CD4-positive, alpha-beta T cell (primary cell): ENCODE measurements at regions not wholly inside any gene's neighbourhood (a gene's known extent, or its start where the extent isn't known, plus 50 kb on each side); places are given as distances from the start of the nearest gene placed in this dataset.
"Not testable (repeated sequence)": the region's sequence is repeated elsewhere in the genome, so short reads cannot be mapped to it uniquely, and the experiment has no call there.

ENCODE experiments used
- ATAC-seq: fragments of 200-7000 bp; cut with Tn5 transposase; one replicate; pipeline ENCODE4 v1.10.0; 2022; ENCODE audit warnings: mild to moderate bottlenecking; ENCODE audit not compliant: poor library complexity
- CTCF ChIA-PET: fragments of 350-600 bp; sonication (Branson Sonifier 250); formaldehyde crosslinking; loops from one replicate; lab custom pipeline; 2021; ENCODE audit warnings: antibody characterized with exemption, inconsistent platforms; lab: Charles Lee
- POLR2A ChIA-PET: fragments of 350-600 bp; sonication (Branson Sonifier 250); formaldehyde crosslinking; loops from one replicate; lab custom pipeline; 2021; ENCODE audit warnings: antibody characterized with exemption, inconsistent platforms; lab: Charles Lee
- DNase-seq, 14 experiments: peaks; one replicate each; pipeline ENCODE4 v3.0.0-alpha.2; 2013 to 2020; ENCODE audit warnings: mixed read lengths in 2 of 14
- H3K27ac ChIP-seq, 2 donors: one replicate each; pipeline versions ENCODE4 v1.5.1 to v1.7.0; 2013; ENCODE audit warnings: low read length in 2 of 2, low read depth in 1 of 2, mild to moderate bottlenecking in 1 of 2
- H3K27me3 ChIP-seq, 2 experiments: 1 replicate in 1 of 2; 2 replicates in 1 of 2; pipeline versions ENCODE4 v1.6.1 to v1.7.0; 2013; ENCODE audit warnings: low read length in 2 of 2, control low read depth in 1 of 2, mild to moderate bottlenecking in 1 of 2, moderate library complexity in 1 of 2; ENCODE audit not compliant: insufficient read depth in 2 of 2, control insufficient read depth in 1 of 2
- H3K36me3 ChIP-seq: one replicate; pipeline ENCODE4 v1.6.1; 2013; ENCODE audit warnings: low read length, control low read depth; ENCODE audit not compliant: insufficient read depth
- H3K4me1 ChIP-seq: one replicate; pipeline ENCODE4 v1.6.1; 2013; ENCODE audit warnings: low read length, control low read depth; ENCODE audit not compliant: insufficient read depth
- H3K4me3 ChIP-seq: one replicate; pipeline ENCODE4 v1.5.1; 2013; ENCODE audit warnings: mild to moderate bottlenecking, low read length, moderate library complexity
- H3K9me3 ChIP-seq, 2 experiments: 1 replicate in 1 of 2; 2 replicates in 1 of 2; pipeline versions ENCODE4 v1.6.1 to v1.7.0; 2013; ENCODE audit warnings: low read length in 2 of 2, mild to moderate bottlenecking in 2 of 2, control low read depth in 1 of 2, moderate library complexity in 1 of 2; ENCODE audit not compliant: control insufficient read depth in 1 of 2, insufficient read depth in 1 of 2
- H3K27ac Mint-ChIP-seq: one replicate; pipeline ENCODE4 v1.8.0; 2020; ENCODE audit warnings: mixed read lengths
- H3K27me3 Mint-ChIP-seq: one replicate; pipeline ENCODE4 v1.8.0; 2021; ENCODE audit warnings: mixed read lengths
- H3K36me3 Mint-ChIP-seq: one replicate; pipeline ENCODE4 v1.8.0; 2021; ENCODE audit warnings: low read depth, mixed read lengths
- H3K4me1 Mint-ChIP-seq: one replicate; pipeline ENCODE4 v1.8.0; 2021; ENCODE audit warnings: low read depth, mixed read lengths
- H3K4me3 Mint-ChIP-seq: one replicate; pipeline ENCODE4 v1.8.0; 2020; ENCODE audit warnings: mild to moderate bottlenecking, mixed read lengths
- H3K9me3 Mint-ChIP-seq: one replicate; pipeline ENCODE4 v1.8.0; 2020; ENCODE audit warnings: mixed read lengths
- intact Hi-C, 2 experiments: fragments of 100-400 bp; cut with DNase I in 1 of 2; cut with micrococcal nuclease in 1 of 2; formaldehyde crosslinking; loops; one replicate each; pipeline versions ENCODE4 v1.15.1 to v1.9.0; 2023 to 2025; cut with DNase I, micrococcal nuclease
- TF ChIP-seq, protein P1 (sequence below): fragments of 200-600 bp; IDR thresholded peaks from one replicate; pipeline ENCODE4 v1.8.0; 2022; ENCODE audit warnings: antibody characterized with exemption, mild to moderate bottlenecking

DNA sequence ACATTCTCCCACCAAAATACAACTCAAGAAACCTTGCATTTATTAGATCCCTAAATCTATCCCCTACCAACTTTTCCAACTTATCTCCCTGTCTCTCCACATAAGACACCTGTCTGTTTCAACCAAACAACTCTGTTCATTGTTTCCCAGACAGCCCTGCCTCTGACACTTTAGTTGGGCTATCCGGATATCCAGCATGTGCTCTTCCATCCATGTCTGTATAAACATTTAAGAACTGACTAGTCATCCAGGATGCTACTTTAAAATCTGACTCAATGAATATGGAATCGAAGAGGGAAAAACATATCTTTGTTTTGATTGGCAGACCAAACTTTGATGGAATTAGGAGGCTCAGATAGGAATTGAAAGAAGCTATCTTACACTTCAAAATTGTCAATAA is 143.2 kb upstream of the DCAF8L1 start:
- CTCF ChIA-PET: no interaction called here
- H3K27ac ChIP-seq: no peak overlapping the region
- no peaks in the 10 kb centered on the region for H3K36me3 Mint-ChIP-seq
- ATAC-seq (no peak), DNase-seq (no peak)
- POLR2A ChIA-PET: no interaction called here
- no peak overlapping the region for H3K4me3 ChIP-seq
- H3K4me3 Mint-ChIP-seq: no peak overlapping the region
- H3K27me3 Mint-ChIP-seq: no peaks in the 10 kb centered on the region
- H3K9me3 Mint-ChIP-seq: no peaks in the 10 kb centered on the region
- intact Hi-C loops: no loop called here
- H3K36me3 ChIP-seq: no peaks in the 10 kb centered on the region
- H3K9me3 ChIP-seq: no peaks in the 10 kb centered on the region
- no peaks in the 10 kb centered on the region for H3K4me1 Mint-ChIP-seq
- no peaks in the 10 kb centered on the region for H3K27me3 ChIP-seq
- TF ChIP-seq, protein P1, sequence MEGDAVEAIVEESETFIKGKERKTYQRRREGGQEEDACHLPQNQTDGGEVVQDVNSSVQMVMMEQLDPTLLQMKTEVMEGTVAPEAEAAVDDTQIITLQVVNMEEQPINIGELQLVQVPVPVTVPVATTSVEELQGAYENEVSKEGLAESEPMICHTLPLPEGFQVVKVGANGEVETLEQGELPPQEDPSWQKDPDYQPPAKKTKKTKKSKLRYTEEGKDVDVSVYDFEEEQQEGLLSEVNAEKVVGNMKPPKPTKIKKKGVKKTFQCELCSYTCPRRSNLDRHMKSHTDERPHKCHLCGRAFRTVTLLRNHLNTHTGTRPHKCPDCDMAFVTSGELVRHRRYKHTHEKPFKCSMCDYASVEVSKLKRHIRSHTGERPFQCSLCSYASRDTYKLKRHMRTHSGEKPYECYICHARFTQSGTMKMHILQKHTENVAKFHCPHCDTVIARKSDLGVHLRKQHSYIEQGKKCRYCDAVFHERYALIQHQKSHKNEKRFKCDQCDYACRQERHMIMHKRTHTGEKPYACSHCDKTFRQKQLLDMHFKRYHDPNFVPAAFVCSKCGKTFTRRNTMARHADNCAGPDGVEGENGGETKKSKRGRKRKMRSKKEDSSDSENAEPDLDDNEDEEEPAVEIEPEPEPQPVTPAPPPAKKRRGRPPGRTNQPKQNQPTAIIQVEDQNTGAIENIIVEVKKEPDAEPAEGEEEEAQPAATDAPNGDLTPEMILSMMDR: no peak
- H3K4me1 ChIP-seq: no peaks in the 10 kb centered on the region
- H3K27ac Mint-ChIP-seq: no peak overlapping the region

DNA sequence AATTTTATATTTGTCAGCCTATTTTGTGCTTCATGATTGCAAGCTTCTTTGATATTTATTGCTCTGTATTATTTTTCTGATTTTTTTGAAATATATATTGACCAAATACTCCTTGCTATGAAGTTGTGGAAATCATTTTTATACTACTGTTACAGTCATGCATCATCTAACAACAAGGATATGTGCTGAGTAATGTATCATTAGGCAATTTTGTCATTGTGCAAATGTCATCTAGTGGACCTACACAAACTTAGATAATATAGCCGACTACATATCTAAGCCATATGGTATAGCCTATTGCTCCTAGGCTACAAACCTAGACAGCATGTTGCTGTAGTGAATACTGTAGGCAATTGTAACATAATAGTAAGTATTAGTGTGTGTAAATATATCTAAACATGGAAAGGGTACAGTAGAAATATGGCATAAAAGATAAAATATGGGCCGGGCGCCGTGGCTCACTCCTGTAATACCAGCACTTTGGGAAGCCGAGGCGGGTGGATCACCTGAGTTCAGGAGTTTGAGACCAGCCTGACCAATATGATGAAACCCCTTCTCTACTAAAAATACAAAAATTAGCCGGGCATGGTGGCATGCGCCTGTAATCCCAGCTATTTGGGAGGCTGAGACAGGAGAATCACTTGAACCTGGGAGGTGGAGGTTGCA is 139.5 kb upstream of the DCAF8L1 start:
- ATAC-seq, H3K27me3 ChIP-seq, intact Hi-C loops, H3K4me1 ChIP-seq, H3K27ac Mint-ChIP-seq, H3K36me3 ChIP-seq, CTCF ChIA-PET, H3K36me3 Mint-ChIP-seq, H3K9me3 Mint-ChIP-seq, H3K9me3 ChIP-seq, DNase-seq, H3K27me3 Mint-ChIP-seq, H3K27ac ChIP-seq, H3K4me3 ChIP-seq, POLR2A ChIA-PET, H3K4me3 Mint-ChIP-seq, H3K4me1 Mint-ChIP-seq: not testable (repeated sequence)

DNA sequence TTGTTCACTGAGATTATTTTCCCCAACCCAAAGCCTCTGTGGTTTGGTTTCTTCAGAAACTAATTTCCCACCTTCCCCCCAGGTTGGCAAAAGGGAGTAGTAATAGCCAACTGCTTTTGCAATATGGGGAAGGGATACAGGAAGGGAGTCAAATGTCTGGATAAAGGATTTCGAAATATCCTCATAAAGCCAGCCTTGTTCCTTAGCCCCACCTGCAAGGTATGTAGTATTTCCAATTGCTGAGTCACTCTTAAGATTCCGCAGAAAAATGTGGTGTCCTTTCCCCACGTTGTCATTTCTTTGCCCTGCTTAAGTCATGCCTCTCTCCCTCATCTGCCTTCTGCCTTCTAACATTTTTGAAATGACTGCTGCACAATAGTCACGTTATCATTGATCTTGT is 138.8 kb upstream of the DCAF8L1 start:
- Mint-ChIP-seq H3K36me3 (no peaks in the 10 kb centered on the region), H3K4me3 (no peak overlapping the region), H3K4me1 (no peaks in the 10 kb centered on the region), H3K27ac (no peak overlapping the region), H3K27me3 (no peaks in the 10 kb centered on the region), H3K9me3 (no peaks in the 10 kb centered on the region)
- Histone ChIP-seq H3K4me1 (no peaks in the 10 kb centered on the region), H3K27me3 (no peaks in the 10 kb centered on the region), H3K9me3 (no peaks in the 10 kb centered on the region), H3K27ac (no peak overlapping the region), H3K36me3 (no peaks in the 10 kb centered on the region), H3K4me3 (no peak overlapping the region)
- ChIA-PET CTCF (no interaction called here), POLR2A (no interaction called here)
- TF ChIP-seq, protein P1: no peak
- ATAC-seq: no peak
- intact Hi-C loops: no loop called here
- DNase-seq: no peak
